ENCODE measurements at regions not wholly inside any gene's neighbourhood (a gene's known extent, or its start where the extent isn't known, plus 50 kb on each side); places are given as distances from the start of the nearest gene placed in this dataset.
A peak's percentile ranks its signal among the peaks of the same experiment; 100 is the strongest.
"Not testable (repeated sequence)": the region's sequence is repeated elsewhere in the genome, so short reads cannot be mapped to it uniquely, and the experiment has no call there.

GRCh38 chr2:181737302-181737701, 57.0 kb upstream of the NEUROD1 start:
- DNase-seq (ENCODE audit: extremely low read depth, low read depth), result not testable (repeated sequence)

DNA sequence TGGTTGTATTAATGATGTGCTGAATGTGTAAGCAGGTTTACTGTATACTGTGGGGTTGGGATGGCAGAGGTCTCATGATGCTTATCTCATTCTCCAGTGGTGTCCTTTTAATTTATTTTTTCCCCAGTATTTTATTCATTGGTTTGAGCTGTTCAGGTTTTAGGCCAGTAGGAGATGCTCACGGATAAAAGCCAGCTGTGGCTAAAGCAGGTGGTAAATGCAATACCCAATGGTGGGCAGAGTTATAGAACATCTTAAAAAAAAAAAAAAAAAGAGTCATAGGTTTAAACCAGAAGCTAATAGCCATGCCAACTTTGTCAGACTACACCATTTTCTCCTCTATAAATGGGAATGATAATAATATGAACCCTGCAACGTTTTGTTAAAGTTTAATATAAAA, 57.8 kb upstream of the NEUROD1 start:
- peak; percentile 8; the same call in 1 of the 2 replicates for TF ChIP-seq CTCF (IDR thresholded peaks at IDR 0.05; ENCODE audit: low read depth, low read length)
- no peak for DNase-seq (ENCODE audit: extremely low read depth, low read depth)

GRCh38 chr2:181738563-181738962, 58.2 kb upstream of the NEUROD1 start:
- TF ChIP-seq CTCF (IDR thresholded peaks at IDR 0.05; ENCODE audit: low read depth, low read length), result no peak
- no peak for DNase-seq (ENCODE audit: extremely low read depth, low read depth)

- no peak for DNase-seq (ENCODE audit: extremely low read depth, low read depth)
- no peak for TF ChIP-seq CTCF (IDR thresholded peaks at IDR 0.05; ENCODE audit: low read depth, low read length)
Measured at GRCh38 chr2:181741756-181742155, 61.4 kb upstream of the NEUROD1 start.

DNA sequence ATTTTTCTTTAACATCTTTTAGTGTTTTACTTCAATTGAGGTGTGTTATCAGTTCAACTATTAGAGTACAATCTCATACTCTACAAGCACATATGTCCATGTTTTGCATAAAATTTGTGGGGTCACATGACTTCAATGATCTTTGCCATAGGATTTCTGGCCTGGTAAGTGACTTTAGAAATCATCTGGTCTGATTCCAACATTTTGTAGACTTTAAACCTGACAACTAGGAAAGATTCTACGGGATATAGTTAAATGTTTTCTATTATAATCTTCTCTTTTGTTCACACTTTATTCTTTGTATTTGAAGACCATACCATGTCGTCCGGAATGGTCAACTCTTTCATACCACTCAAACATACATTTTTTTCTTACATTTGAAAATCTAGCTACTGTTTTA, 62.0 kb upstream of the NEUROD1 start:
- no peak for TF ChIP-seq CTCF (IDR thresholded peaks at IDR 0.05; ENCODE audit: low read depth, low read length)
- DNase-seq (ENCODE audit: extremely low read depth, low read depth), result no peak

GRCh38 chr2:181742922-181743722, 62.8 kb upstream of the NEUROD1 start:
- peak; percentile 58 for TF ChIP-seq CTCF (IDR thresholded peaks at IDR 0.05; ENCODE audit: low read depth, low read length)
- DNase-seq (ENCODE audit: extremely low read depth, low read depth), result peak; percentile 23

DNA sequence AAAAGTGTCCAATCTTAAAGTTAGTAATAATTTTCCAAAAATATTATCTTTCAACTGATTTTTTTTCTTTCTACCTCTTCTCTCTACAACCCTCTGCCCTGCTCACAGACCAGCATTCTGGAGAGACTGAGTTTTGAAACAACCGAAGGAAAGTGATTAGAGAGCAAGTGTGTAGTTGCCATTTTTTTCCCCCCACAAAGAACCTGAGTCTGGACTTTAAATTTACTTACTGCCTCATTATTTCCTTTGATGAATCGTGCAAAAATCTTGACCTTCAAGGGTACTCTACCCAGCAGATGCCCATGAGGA, 63.4 kb upstream of the NEUROD1 start:
- no peak for DNase-seq (ENCODE audit: extremely low read depth, low read depth)
- no peak for TF ChIP-seq CTCF (IDR thresholded peaks at IDR 0.05; ENCODE audit: low read depth, low read length)

All from AG09319 (cell line).